Keratinocyte (primary cell): ENCODE measurements at regions not wholly inside any gene's neighbourhood (a gene's known extent, or its start where the extent isn't known, plus 50 kb on each side); places are given as distances from the start of the nearest gene placed in this dataset.
A peak's percentile ranks its signal among the peaks of the same experiment; 100 is the strongest.

Source experiments
- DNase-seq: peaks from one replicate; pipeline ENCODE4 v3.0.0-alpha.2; 2011; ENCODE audit warnings: low read depth, missing footprints, low spot score
- FAIRE-seq: peaks from 2 replicates; lab custom pipeline; 2011; peaks lifted over from hg19 to GRCh38; lab: Jason Lieb, UNC
- H2AFZ ChIP-seq: 2 replicates; pipeline ENCODE4 v1.6.0; 2012; ENCODE audit warnings: low read length, control low read depth, inconsistent platforms; ENCODE audit not compliant: control insufficient read depth
- H3K27ac ChIP-seq: 2 replicates; pipeline ENCODE4 v1.5.1; 2011; ENCODE audit warnings: low read length; ENCODE audit not compliant: control insufficient read depth, insufficient read depth
- H3K27me3 ChIP-seq: 3 replicates; pipeline ENCODE4 v1.6.0; 2011; ENCODE audit warnings: low read length; ENCODE audit not compliant: control insufficient read depth, insufficient read depth; ENCODE audit errors: extremely low read depth
- H3K36me3 ChIP-seq, 2 experiments: 2 replicates in 1 of 2; 3 replicates in 1 of 2; pipeline ENCODE4 v1.5.1; 2011; ENCODE audit warnings: low read length in 2 of 2, mild to moderate bottlenecking in 1 of 2; ENCODE audit not compliant: control insufficient read depth in 2 of 2, insufficient read depth in 2 of 2; ENCODE audit errors: extremely low read depth in 1 of 2
- H3K4me1 ChIP-seq: 3 replicates; pipeline ENCODE4 v1.5.1; 2011; ENCODE audit warnings: low read length; ENCODE audit not compliant: control insufficient read depth, insufficient read depth; ENCODE audit errors: extremely low read depth
- H3K4me2 ChIP-seq: 3 replicates; pipeline ENCODE4 v1.6.0; 2011; ENCODE audit warnings: low read depth, low read length; ENCODE audit not compliant: control insufficient read depth, insufficient read depth; ENCODE audit errors: extremely low read depth
- H3K4me3 ChIP-seq, 3 experiments: fragments of 200-600 bp in 1 of 3; sonication (generic) in 1 of 3; 2 replicates in 2 of 3; 3 replicates in 1 of 3; pipeline ENCODE4 v1.5.1; 2011 to 2016; ENCODE audit warnings: low read length in 3 of 3, mild to moderate bottlenecking in 3 of 3, control low read depth in 2 of 3, inconsistent platforms in 1 of 3, low read depth in 1 of 3, mixed read lengths in 1 of 3, mixed run types in 1 of 3, moderate library complexity in 1 of 3; ENCODE audit not compliant: control insufficient read depth in 2 of 3, insufficient read depth in 2 of 3; ENCODE audit errors: extremely low read depth in 1 of 3
- H3K79me2 ChIP-seq: 2 replicates; pipeline ENCODE4 v1.6.0; 2012; ENCODE audit warnings: low read length; ENCODE audit not compliant: control insufficient read depth, insufficient read depth
- H3K9ac ChIP-seq: 3 replicates; pipeline ENCODE4 v1.6.0; 2011; ENCODE audit warnings: low read length; ENCODE audit not compliant: control insufficient read depth, insufficient read depth; ENCODE audit errors: extremely low read depth
- H3K9me1 ChIP-seq: 3 replicates; pipeline ENCODE4 v1.6.0; 2011; ENCODE audit warnings: low read length; ENCODE audit not compliant: control insufficient read depth, insufficient read depth; ENCODE audit errors: extremely low read depth
- H3K9me3 ChIP-seq: 2 replicates; pipeline ENCODE4 v1.5.1; 2012; ENCODE audit warnings: low read depth, low read length; ENCODE audit not compliant: control insufficient read depth
- H4K20me1 ChIP-seq: 3 replicates; pipeline ENCODE4 v1.6.0; 2011; ENCODE audit warnings: low read length; ENCODE audit not compliant: control insufficient read depth, insufficient read depth; ENCODE audit errors: extremely low read depth
- EZH2 ChIP-seq: IDR thresholded peaks from one replicate; pipeline ENCODE4 v1.6.1; 2012; ENCODE audit warnings: inconsistent platforms, mild to moderate bottlenecking, low read length, moderate library complexity
- dilution Hi-C: fragments of 300-500 bp; cut with MboI; formaldehyde crosslinking; loops from one replicate; pipeline ENCODE4 v1.7.0; 2020; ENCODE audit warnings: low sequenced_read_pairs; ENCODE audit not compliant: extremely low pct_ligation_motif_present
- TF ChIP-seq, protein P1 (sequence below), 3 experiments: IDR thresholded peaks in 1 of 3; conservative IDR thresholded peaks in 1 of 3; optimal IDR thresholded peaks in 1 of 3; 2 replicates in 2 of 3; 3 replicates in 1 of 3; pipeline versions ENCODE3 to v1.5.1; 2011; ENCODE audit warnings: low read length in 3 of 3, mild to moderate bottlenecking in 3 of 3, moderate library complexity in 2 of 3, control low read depth in 1 of 3, inconsistent platforms in 1 of 3; ENCODE audit not compliant: insufficient read depth in 2 of 3; ENCODE audit errors: extremely low read depth in 1 of 3

DNA sequence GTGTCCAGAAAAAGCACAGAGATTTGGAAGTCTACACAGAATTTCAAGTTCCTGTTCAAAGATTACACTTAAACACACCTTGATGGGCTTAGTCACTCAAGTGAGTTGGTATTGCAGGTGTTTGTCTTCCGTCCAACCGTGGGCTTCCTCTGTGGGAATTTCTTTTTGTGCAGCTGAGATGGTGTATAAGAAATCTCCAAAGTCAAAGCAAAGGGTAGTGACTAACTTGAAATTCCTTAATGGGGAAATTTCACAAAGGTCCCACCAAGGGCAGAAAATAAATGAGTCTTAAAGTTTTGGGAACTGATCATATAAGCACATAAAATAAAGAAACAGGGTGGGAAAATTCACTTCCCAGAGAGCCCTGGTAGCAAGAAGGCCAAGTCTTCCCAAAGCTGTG is 102.0 kb upstream of the TNFAIP3 start:
- no peaks in the 10 kb centered on the region for H3K9me1 ChIP-seq
- H3K36me3 ChIP-seq = no peaks in the 10 kb centered on the region
- H3K9me3 ChIP-seq = no peaks in the 10 kb centered on the region
- TF ChIP-seq, protein P1, sequence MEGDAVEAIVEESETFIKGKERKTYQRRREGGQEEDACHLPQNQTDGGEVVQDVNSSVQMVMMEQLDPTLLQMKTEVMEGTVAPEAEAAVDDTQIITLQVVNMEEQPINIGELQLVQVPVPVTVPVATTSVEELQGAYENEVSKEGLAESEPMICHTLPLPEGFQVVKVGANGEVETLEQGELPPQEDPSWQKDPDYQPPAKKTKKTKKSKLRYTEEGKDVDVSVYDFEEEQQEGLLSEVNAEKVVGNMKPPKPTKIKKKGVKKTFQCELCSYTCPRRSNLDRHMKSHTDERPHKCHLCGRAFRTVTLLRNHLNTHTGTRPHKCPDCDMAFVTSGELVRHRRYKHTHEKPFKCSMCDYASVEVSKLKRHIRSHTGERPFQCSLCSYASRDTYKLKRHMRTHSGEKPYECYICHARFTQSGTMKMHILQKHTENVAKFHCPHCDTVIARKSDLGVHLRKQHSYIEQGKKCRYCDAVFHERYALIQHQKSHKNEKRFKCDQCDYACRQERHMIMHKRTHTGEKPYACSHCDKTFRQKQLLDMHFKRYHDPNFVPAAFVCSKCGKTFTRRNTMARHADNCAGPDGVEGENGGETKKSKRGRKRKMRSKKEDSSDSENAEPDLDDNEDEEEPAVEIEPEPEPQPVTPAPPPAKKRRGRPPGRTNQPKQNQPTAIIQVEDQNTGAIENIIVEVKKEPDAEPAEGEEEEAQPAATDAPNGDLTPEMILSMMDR (optimal IDR thresholded peaks at IDR 0.05 in 1 of 3, IDR thresholded peaks at IDR 0.05 in 1 of 3, conservative IDR thresholded peaks at IDR 0.05 in 1 of 3; ENCODE audit: extremely low read depth in 1 of 3, insufficient read depth in 2 of 3, low read length in 3 of 3) = no peak
- TF ChIP-seq EZH2 = no peak
- H3K4me2 ChIP-seq = peak overlapping the region; percentile 70
- DNase-seq (peak; percentile 25), FAIRE-seq (peak; percentile 84)
- H3K4me3 ChIP-seq = no peak overlapping the region
- dilution Hi-C loops = no loop called here
- no peaks in the 10 kb centered on the region for H3K79me2 ChIP-seq
- H4K20me1 ChIP-seq = no peaks in the 10 kb centered on the region
- H2AFZ ChIP-seq = no peak overlapping the region
- no peaks in the 10 kb centered on the region for H3K27me3 ChIP-seq
- H3K27ac ChIP-seq = peak overlapping the region; percentile 99
- peaks cover 57% of the 10 kb centered on the region for H3K4me1 ChIP-seq
- H3K9ac ChIP-seq = peak overlapping the region; percentile 57

- FAIRE-seq (peak; percentile 43), DNase-seq (no peak)
- no peaks in the 10 kb centered on the region for H3K36me3 ChIP-seq
- dilution Hi-C loops = no loop called here
- no peaks in the 10 kb centered on the region for H3K27me3 ChIP-seq
- H4K20me1 ChIP-seq = no peaks in the 10 kb centered on the region
- H3K9me3 ChIP-seq = no peaks in the 10 kb centered on the region
- H3K79me2 ChIP-seq = no peaks in the 10 kb centered on the region
- no peak overlapping the region for H3K4me2 ChIP-seq
- no peak overlapping the region for H3K27ac ChIP-seq
- H2AFZ ChIP-seq = no peak overlapping the region
- H3K9me1 ChIP-seq = no peaks in the 10 kb centered on the region
- peaks cover 57% of the 10 kb centered on the region for H3K4me1 ChIP-seq
- TF ChIP-seq, protein P1 (optimal IDR thresholded peaks at IDR 0.05 in 1 of 3, IDR thresholded peaks at IDR 0.05 in 1 of 3, conservative IDR thresholded peaks at IDR 0.05 in 1 of 3; ENCODE audit: extremely low read depth in 1 of 3, insufficient read depth in 2 of 3, low read length in 3 of 3) = no peak
- TF ChIP-seq EZH2 = no peak
- no peak overlapping the region for H3K4me3 ChIP-seq
- H3K9ac ChIP-seq = no peak overlapping the region
These were observed 100.3 kb upstream of the TNFAIP3 start for GRCh38 chr6:137766596-137767370.
